Thyroid gland (tissue), 4 donors: ENCODE measurements at regions not wholly inside any gene's neighbourhood (a gene's known extent, or its start where the extent isn't known, plus 50 kb on each side); places are given as distances from the start of the nearest gene placed in this dataset.

ENCODE experiments used
- POLR2A ChIP-seq, 2 donors: fragments of 450-650 bp; IDR thresholded peaks; one replicate each; pipeline ENCODE4 v1.6.1; 2017; ENCODE audit warnings: antibody characterized with exemption in 2 of 2, mild to moderate bottlenecking in 2 of 2, moderate library complexity in 1 of 2
- TF ChIP-seq, protein P1 (sequence below), 6 experiments: fragments of 200-600 bp in 3 of 6; fragments of 450-650 bp in 3 of 6; sonication (generic) in 3 of 6; IDR thresholded peaks; one replicate each; pipeline ENCODE4 v1.5.1; 2016 to 2019; ENCODE audit warnings: antibody characterized with exemption in 6 of 6, mild to moderate bottlenecking in 2 of 6, inconsistent platforms in 1 of 6, moderate library complexity in 1 of 6

DNA sequence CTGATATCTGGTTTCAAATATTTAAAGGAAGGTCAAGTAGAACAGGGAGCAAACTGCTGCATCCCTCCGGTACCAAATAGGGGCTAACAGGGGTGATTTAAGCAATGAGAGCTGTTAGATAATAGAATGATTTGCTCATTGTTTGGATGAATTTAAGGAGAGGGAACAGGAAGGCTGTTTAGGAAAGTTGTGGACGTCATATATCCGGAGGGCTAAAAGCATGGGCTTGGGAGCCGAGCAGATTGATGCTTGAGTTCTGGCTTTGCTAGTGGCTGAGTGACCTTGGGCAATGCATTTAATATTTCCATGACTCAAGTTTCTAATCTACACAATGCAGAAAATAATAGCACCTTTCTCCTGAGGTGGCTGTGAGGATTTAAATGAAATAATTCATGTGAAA lies 85.4 kb upstream of the RPS23 start:
- TF ChIP-seq, protein P1, sequence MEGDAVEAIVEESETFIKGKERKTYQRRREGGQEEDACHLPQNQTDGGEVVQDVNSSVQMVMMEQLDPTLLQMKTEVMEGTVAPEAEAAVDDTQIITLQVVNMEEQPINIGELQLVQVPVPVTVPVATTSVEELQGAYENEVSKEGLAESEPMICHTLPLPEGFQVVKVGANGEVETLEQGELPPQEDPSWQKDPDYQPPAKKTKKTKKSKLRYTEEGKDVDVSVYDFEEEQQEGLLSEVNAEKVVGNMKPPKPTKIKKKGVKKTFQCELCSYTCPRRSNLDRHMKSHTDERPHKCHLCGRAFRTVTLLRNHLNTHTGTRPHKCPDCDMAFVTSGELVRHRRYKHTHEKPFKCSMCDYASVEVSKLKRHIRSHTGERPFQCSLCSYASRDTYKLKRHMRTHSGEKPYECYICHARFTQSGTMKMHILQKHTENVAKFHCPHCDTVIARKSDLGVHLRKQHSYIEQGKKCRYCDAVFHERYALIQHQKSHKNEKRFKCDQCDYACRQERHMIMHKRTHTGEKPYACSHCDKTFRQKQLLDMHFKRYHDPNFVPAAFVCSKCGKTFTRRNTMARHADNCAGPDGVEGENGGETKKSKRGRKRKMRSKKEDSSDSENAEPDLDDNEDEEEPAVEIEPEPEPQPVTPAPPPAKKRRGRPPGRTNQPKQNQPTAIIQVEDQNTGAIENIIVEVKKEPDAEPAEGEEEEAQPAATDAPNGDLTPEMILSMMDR (IDR thresholded peaks at IDR 0.05), result no peak
- TF ChIP-seq POLR2A (IDR thresholded peaks at IDR 0.05), result no peak
